ENCODE measurements at regions not wholly inside any gene's neighbourhood (a gene's known extent, or its start where the extent isn't known, plus 50 kb on each side); places are given as distances from the start of the nearest gene placed in this dataset.

DNA sequence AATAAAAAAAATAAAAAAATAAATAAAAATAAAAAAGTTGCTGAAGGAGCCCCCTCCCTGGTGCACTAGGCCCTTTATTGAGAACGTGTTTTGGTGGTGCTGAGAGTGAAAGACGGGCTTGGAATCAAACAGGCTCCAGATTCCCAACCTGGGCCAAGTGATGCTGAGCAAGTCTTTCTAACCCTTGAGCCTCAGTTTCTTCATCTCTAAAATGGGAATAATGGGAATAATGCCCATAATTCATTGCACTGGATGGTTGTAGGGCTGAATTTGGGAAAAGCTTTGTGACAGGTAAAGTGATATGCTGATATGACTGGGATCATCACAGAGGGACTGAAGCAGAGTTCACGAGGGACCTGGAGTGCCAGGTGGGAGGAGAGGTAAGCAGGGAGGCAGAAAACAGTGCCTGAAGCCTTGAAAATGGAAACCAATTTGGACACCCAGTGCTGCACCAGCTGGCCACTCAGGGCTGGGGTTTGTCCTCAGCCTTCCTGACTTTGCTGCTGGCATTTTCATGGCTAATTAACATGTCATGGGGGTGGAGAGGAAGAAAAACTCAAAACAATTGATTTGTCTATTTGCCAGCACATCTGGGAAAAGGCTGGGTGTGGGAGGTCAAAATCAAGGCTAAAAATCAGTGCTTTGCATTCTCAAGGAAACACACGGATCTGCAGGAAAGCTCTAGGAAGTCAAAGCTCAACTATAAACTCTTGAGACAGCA is 241.3 kb downstream of the LOXHD1 start:
- TF ChIP-seq, protein P1, sequence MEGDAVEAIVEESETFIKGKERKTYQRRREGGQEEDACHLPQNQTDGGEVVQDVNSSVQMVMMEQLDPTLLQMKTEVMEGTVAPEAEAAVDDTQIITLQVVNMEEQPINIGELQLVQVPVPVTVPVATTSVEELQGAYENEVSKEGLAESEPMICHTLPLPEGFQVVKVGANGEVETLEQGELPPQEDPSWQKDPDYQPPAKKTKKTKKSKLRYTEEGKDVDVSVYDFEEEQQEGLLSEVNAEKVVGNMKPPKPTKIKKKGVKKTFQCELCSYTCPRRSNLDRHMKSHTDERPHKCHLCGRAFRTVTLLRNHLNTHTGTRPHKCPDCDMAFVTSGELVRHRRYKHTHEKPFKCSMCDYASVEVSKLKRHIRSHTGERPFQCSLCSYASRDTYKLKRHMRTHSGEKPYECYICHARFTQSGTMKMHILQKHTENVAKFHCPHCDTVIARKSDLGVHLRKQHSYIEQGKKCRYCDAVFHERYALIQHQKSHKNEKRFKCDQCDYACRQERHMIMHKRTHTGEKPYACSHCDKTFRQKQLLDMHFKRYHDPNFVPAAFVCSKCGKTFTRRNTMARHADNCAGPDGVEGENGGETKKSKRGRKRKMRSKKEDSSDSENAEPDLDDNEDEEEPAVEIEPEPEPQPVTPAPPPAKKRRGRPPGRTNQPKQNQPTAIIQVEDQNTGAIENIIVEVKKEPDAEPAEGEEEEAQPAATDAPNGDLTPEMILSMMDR (IDR thresholded peaks at IDR 0.05; ENCODE audit: low read depth, low read length), result no peak
- no peak for TF ChIP-seq EZH2phosphoT487 (IDR thresholded peaks at IDR 0.05; ENCODE audit: low read depth)

Data from OCI-LY3 (cell line).